HG02885 (cell line): ENCODE measurements at regions not wholly inside any gene's neighbourhood (a gene's known extent, or its start where the extent isn't known, plus 50 kb on each side); places are given as distances from the start of the nearest gene placed in this dataset.

Source experiments
- ATAC-seq: cut with Tn5 transposase; IDR thresholded peaks from one replicate; pipeline ENCODE4 v1.9.1; 2021; ENCODE audit warnings: mild to moderate bottlenecking; ENCODE audit not compliant: unreplicated experiment, poor library complexity

DNA sequence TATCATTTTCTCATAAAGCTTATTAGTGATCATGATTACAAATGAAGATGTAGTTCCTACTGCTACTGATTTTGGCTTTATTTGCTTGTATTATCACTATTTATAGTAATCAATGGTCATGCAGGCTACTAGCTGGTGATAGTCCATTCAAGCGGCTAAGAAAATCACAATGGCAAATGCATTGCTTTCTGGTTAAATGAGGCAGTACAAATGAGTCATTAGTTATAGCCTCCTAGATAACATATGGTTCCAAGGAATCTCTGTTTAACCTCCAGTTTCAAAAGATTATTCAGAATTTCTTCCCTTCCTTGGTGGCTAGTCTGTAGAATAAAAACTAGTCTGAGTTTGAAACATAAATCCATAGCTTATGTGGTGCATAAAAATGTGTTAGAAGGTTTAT, 141.3 kb upstream of the HTR2A start:
- ATAC-seq: no peak

DNA sequence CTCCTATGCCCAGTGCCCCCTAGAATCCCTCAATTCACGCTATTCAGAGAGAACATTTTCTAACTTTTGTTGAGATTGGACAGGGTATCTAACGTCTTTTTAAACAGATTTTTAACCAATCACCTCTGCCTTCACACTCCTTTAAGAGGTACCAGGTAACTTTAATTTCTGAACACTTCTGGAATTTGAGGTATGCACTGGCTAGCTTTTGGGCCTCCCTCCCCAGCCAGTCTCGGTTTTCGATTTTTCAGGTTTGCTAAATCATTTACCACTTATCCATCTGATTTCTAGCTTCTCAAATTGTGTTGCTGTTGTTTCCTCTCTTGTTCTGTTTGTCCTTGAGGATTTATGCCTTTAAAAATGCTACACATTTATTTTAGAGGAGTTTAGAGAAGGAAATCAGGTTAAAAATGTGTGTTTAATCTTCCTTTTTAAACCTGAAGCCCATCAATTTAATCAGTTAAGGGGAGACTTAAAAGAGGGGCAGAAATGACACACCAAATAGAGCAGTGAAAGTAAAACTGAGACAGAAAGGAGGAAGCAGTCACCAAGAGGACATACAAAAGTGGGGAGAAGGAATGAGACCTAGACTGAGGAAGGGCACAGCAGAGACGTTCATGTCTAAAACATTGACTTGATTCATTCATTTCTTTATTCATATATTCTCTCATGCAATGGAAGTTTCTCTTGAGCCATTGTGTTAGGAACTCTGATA, 139.6 kb upstream of the HTR2A start:
- ATAC-seq: peak; percentile 99

DNA sequence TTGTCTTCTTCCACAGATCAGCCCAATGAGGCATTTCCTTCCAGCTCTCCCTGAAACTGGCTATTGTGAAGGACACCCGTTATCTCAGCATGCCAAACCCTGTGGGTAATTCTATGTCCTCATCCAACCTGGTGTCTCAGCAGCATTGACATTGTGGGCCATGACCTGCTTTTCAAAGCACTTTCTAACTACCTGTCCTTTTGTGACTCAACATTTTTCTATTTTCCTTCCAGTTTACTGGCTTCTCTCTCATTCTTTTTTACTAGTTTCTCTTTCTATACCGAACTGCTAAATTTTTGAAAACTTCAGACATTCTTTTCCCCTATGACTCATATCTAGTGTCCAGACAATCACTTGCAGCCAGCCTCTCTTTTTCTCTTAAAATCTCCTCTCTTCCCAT, 136.4 kb upstream of the HTR2A start:
- ATAC-seq: peak; percentile 38

DNA sequence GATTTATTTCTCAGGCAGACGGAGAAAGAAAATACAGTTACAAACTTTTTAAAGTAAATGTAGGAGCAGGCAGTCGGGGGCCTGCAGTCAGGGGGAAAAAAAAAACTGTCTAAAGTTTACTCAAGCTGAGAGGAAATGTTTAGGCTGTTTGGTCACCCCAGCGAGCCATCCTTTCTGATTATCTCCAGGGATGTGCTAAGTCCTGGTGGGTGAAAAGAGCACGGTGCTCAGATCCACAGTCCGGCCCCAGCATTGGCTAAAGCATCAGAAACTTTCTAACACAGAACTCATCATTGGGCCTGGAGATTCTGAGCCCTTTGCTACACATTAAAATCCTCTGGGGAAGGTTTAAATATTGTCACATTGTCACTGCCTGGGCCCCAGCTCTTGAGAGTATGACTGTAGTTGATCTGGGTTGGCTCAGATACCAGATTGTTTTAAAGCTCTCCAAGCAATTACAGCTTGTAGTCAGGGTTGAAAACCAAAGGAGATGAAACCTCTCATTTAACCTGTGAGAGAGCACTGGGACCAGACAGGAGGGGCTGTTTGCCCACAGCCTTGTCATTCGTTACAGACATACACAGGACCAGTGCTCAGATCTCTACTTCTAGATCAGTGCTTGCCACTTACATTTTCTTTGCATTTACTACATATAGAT, 131.1 kb upstream of the HTR2A start:
- ATAC-seq: no peak

DNA sequence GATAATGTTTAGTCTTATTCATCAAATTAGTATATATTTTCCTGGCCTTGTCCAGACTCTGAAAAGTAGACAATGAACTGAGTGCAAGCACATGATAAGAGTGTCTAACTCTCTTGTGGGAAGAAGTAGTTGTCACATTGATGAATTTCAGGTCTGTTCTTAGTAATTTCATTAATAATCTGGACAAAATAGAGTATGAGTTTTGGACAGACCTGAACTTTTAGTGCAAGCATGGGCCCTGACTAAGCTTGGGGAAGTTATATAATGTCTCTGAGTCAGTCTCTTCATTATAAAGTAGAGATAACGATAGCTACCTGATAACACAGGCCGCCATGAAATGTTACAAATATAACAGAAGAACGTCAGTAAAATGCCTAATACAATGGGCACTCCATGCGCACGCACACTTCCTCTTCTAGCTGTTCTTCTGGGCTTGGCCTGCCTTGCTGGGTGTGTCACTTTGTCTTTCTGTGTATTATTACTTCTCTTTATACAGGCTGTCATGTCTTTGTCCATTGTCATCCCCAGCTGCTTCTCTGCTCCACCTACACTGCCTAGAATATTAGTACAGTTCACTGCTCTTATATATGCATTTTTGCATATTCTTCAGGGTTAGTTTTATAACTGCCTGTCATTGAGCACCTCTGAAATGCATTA, 129.1 kb upstream of the HTR2A start:
- no peak for ATAC-seq

DNA sequence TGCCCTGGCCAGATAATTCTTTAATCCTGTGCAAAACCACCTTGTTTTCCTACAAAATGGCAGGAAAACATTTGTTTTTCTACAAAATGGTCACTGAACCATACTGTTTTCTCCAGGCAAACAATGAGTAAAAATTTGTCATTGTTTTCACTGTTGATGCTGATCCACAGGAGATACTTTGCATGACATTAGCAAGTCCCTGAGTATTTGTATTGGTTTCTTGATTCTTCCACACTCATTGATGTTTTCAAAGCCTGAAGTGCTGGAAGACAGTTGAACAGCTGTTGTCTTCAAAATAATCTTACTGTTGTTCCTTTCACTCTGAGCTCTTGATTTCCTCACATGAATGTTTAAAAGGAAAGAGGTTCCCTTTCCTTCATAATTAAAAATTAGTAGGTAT, 123.1 kb upstream of the HTR2A start:
- ATAC-seq: no peak

DNA sequence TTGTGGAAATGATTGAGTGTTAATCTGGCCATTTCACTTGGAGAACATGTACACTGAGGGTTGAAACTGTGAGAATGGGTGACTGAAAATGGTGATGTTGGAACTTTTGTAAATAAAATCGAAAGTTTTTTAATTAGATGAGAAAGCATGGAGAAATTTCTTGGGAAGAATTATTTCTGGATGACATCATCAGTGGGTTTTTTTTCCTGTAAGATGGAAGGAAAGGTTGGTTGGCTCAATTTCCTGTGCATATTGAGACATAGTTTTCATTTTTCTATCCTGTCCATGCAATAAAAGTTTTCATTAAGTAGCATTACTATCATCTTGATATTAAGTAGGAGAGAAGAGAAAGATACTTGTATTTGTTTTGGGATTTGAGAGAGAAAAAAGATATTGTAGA, 120.6 kb upstream of the HTR2A start:
- ATAC-seq: no peak

DNA sequence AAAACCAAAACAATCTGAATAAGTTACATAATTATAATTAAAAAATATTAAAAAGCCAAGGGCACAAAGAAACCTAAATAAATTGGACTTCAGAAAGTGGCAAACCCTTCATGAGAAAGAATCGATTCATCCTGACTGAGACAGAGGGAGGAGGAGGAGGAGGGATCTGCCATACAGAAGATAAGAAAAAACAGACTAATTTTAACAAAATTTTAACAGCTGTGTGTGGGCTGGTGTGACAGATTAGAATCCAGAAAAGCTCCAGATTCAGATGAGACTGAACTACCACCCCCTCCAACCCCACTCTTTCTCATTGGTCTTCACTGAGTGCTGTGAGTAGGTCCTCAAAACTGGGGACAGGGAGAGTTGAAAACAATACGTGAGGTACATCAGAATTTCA, 111.5 kb upstream of the HTR2A start:
- ATAC-seq: no peak

DNA sequence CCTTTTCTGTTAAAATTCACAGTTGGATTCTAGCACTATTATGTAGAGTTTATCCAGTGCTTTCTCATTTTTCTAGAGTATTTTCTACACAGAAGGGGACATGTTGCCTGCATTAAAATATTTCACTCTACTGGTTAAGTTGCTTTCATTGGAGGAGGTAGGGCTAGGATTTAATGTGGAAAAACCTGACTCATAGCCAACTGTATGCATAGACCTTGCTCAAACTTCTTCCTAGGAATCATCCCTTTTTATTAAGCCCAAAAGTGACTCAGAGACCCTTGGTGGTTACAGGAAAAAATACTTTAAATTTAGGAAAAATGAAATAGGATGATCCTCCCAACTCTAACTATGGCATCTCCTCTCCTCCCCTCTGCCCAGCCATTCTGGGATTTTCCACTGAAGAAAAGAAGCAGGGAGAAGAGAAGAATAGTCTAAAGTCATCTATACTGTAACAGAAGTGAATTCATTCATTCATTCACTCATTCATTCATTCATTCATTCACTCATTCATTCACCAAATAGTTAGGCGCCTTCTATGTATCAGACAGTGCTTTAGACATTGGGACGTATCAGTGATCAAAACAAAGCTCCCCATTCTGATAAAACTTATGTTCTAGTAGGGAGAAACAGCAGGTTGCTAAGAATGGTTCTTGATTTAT, 109.0 kb upstream of the HTR2A start:
- no peak for ATAC-seq

DNA sequence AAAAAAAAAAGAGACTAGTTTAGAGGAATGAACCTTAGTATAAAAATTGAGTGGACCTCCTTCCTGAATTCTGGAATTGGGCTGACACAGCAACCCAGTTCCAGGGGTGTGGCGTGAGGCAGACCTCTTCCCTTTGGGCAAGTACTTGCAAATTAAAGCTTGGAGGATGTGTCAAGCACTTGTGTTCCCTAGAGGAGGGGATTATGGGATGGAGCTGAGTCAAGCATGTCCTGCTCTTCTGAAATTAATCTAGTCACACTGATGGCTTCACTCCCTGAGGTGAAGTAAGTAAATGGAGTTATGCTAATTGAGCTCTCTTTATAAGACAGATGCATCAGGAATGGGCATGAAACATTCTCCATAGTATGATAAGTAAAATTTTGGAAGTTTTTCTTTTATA, 107.7 kb upstream of the HTR2A start:
- no peak for ATAC-seq

DNA sequence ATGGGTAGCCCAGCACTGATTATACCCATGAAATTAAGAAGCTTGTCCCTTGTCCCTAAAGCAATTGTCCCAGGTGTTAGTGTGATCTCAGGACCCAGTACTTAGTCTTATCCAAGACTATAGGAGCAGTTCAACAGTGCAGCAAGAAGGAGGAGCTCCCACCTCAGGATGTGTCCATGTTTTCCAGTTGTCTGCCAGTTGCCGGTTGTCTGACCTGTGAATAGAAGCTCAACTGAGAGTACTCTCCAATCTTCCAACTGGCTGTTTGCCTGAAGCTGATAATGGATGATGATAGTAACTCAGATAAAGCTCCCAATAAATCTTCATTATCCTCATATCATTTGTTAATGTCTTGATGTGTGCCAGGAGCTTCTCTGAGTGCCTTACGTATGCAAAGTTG, 107.2 kb upstream of the HTR2A start:
- ATAC-seq: no peak

DNA sequence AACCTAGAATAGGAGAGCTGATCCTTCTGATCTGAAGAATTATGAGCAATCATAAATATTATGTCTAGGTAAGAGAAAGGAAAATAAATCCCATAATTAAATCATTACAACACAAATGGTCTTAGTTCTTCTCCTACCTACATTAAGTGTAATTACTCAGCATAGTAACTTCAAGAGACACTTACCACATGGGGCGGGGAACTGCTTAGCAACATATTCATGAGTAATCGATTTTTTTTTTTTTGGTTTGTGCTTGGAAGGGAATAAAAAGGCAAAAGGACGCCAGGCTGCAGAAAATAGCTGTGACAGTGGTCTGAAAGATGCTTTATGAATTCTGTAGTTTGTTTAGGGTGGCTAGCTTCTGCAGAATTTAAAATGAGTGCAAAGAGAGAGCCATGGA, 103.3 kb upstream of the HTR2A start:
- ATAC-seq: no peak

DNA sequence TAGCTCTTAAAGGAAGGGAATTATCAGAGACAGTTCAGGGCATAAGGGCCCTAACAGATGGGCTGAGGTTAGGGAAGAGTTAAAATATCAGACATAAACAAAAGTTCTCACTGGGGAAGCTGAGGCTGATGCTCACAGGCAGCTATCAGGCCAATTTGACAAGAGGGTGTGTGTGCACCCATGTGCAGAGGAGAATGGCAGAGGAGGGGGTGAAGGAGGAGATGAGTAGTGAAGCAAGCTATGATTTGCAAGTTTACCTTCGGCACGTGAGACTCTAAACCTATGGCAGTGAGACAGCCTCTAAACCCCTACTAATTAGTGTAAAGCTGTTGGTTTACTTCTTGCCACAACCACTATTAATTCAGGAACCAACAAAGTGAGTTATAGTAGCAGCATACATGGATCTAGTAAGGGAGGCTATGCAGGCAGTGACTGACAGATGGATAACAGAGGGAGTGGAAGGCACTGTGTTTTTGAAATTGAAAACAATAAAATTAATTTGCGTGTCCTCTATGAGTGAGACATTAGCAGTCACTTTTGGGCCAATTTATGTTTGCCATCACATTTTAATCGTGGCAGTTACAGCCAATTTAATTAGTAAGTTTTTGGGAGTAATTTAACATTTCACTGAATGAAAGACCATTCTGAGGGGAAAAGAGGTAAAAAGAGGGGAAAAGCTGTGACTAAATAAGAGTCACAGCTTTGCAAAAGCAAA, 99.6 kb upstream of the HTR2A start:
- peak; percentile 32 for ATAC-seq

DNA sequence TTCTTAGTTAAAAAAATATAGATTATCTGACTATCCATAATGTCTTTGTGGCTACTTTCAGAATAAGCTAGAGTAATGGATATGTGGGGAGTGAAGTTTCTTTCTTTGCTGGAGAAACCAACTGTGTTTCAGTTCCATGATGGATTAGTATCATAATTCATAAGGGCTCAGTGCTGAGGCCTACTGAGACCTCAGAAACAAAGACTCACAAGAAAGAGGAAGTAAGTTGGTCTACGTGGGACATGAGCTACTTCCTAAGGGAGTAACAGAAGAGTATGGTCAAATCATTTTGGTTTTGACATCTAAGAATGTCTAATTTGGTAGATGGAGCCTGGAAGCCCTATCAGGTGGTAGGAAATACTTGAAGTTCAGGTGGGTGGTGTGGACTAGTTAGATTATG, 99.0 kb upstream of the HTR2A start:
- ATAC-seq: peak; percentile 98

DNA sequence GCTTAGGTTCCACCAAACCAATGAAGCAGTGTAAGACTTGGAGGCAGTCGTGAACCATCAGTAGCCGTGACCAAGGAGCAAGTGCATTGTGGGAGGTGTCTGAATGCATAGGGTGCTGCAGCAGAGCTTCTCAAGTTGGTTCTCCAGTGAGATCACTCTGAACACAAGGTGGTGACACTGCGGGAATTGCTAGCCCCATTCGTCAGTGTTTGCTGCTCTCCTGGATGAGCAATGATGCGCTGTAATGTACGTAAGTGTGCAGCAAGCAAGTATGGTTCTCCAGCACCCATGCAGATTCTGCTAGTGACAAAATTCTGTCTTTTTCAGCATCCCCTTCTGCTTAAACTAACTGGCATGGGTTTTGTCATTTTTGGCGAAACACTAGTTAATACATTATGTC, 97.6 kb upstream of the HTR2A start:
- ATAC-seq: no peak

DNA sequence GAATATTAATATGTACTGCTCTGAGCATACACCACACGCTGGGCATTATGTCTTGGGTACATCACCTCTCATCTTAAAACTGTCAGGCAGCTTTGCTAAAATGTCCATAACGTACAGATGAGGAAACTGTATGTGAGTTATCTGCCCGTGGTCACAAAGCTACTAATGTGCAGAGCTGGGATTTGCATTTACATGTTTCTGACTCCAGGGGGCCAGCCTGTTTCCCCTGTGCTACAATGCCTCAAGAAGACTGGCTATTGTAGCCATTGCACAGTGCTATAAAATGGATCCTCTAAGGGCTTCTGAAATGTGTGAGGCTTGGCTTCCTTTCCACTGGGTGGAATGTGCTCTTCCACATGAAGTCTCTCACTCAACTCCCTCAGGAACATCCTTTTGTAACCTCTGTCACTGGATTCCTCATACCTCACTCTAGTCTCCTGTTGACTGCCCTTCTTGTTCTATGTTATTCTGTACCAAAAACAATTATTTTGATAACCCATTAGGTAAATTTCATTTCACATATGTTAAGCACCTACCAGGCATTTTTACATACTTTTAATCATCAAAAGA, 95.6 kb upstream of the HTR2A start:
- ATAC-seq: peak; percentile 31

DNA sequence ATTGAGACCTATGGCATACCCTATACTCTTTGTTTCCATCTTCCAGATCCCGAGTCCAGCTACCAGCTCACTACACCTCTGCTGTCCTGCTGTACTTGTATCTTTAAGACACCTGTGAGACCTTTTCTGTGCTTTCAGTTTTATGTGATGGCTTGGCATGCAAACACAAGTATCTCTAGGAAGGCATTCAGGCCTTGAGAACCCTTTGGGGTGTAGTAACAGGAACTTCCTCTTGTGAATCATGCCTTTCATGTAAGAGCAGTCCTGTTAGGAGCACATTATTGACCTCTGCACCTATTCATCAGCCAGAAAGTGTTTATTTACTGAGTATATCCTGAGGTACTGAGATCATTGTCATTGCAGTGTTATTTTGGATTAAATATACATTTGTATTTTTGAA, 87.0 kb upstream of the HTR2A start:
- ATAC-seq: peak; percentile 72

DNA sequence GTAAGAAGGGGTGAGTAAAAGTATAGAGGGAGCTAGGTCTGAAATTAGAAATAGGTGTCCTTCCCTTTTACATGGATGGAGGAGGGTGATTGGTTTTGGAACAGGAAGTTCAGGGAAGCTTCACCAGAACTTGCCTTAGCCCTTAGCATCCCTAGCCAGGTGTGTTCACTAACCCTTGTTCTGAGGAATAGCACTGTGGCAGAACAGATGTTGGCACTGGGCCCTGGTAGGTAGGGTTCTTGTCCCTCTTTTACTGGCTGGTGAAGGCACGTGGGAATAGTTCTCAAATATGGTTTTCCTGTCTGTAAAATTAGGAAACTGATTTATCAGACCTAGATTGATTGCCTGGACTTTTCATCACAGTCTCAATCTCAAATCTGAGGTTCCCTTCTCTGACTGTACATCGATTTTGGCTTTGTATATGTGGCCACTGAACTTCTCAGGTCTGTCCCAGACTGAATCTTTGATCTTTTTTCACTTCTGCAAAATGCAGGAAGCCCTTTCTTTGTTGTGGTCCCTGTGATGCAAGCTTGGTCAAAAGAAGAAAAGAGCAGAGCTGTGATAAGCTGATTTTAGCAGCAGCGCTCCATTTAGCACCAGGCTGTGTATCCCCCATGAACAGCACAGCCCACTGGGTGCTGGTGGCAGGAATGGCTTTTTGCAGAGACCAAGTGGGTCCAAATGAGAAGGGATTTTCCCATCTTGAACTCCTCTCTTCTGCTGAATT, 86.2 kb upstream of the HTR2A start:
- peak; percentile 89 for ATAC-seq

DNA sequence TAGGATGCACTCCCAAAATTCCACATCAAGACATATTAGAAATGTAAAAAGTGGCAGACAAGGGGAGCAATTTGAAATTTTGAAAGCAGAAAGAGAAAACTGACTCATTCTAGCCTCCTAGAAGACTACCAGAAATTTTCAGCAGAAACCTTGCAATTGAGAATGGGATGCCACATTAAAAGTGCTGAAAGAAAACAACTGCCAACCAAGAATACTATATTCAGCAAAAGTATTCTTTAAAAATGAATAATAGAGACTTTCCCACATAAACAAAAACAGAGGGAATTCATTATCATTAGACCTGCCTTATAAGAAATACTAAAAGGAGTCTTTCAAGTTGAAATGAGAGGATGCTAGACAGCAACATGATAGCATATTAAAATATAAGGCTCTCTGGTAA, 78.3 kb upstream of the HTR2A start:
- no peak for ATAC-seq

DNA sequence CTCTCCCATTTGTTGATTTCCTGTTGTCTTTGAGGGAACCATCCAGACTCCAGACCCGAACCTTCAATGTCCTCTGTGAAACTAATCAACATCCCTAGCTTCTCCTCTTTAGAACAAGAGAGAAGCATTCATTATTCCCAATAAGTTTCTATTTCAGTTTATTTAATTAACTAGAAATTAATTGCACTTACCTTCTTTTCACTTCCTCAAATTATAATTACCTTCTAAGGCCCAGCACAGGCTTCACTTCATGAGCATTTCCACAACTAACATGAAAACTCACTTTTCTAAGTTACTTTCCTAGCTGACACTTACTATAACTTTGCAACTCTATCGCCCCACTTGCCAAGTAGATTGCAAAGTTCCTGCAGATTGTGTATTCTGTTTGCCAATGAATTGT, 71.6 kb upstream of the HTR2A start:
- no peak for ATAC-seq
